ENCODE measurements at regions not wholly inside any gene's neighbourhood (a gene's known extent, or its start where the extent isn't known, plus 50 kb on each side); places are given as distances from the start of the nearest gene placed in this dataset.

DNA sequence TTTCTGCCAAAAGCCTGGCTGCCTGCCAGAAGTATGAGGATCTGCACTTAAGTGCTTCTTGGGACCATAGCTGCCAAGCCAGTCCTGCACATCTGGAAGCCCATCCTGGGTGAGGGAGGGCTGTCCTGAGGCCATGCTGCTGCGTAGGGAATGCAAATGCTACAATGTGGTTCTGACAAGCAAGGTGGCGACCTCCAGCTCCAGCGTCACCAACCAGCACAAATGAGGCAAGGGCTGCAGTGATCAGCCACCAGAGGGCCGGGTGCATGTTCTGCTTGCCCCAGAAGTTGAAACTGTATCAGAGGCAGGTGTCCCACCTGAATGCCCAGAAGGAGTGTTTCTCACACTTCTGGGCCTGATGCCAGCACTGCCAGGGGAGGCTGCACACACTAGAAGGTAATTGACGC lies 99.1 kb upstream of the KCNQ5 start:
- WGBS, 3 donors: 51 to 65% (median 62%) methylated on average over 5 of the region's 5 CpGs
- DNase-seq: no peak
- H3K4me1 ChIP-seq (ENCODE audit: control insufficient read depth in 3 of 3, insufficient read depth in 2 of 3, low read depth in 1 of 3, low read length in 2 of 3): no peaks in the 10 kb centered on the region
- no peaks in the 10 kb centered on the region for H3K9me3 ChIP-seq (ENCODE audit: control insufficient read depth in 2 of 2, insufficient read depth in 1 of 2, low read depth in 1 of 2, low read length in 1 of 2)
- no peak overlapping the region for H3K27ac ChIP-seq (ENCODE audit: low read depth in 1 of 3, low read length in 2 of 3)
- FAIRE-seq: no peak
- no peaks in the 10 kb centered on the region for H3K27me3 ChIP-seq (ENCODE audit: control insufficient read depth in 3 of 3, insufficient read depth in 3 of 3, low read length in 3 of 3)
- H3K36me3 ChIP-seq (ENCODE audit: control insufficient read depth in 3 of 3, insufficient read depth in 2 of 3, low read depth in 1 of 3, low read length in 3 of 3): no peaks in the 10 kb centered on the region
- no peak overlapping the region for H3K4me3 ChIP-seq (ENCODE audit: low read depth in 1 of 3, low read length in 3 of 3)

DNA sequence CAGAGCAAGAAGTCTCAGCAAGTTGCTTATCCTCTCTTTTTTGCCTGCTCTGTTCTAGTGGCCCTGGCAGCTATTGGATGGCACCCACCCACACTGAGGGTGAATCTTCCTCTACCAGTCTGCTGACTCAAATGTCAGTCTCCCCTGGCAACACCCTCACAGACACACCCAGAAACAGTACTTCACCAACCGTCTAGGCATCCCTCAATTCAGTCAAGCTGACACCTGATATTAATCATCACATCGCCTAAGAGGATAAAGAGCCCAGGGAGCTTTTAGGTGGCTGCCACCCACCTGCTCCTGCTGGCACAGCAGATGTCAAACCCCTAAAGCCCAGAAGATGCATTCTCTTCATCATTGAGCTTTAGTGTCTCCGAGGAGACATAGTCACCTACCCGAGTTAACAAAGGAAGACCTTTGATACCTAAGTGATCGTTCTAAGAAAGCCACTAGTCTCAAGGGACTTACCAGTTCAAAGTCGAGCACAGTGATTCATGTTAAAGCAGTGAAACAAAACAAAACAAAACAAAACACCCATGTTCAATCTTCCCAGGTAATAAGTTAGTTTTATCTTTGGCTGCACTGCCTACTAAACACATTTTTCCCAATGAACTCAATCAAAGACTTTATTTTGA lies 97.7 kb upstream of the KCNQ5 start:
- DNase-seq: no peak
- FAIRE-seq: no peak
- Histone ChIP-seq H3K27me3 (ENCODE audit: control insufficient read depth in 3 of 3, insufficient read depth in 3 of 3, low read length in 3 of 3) (no peaks in the 10 kb centered on the region), H3K27ac (ENCODE audit: low read depth in 1 of 3, low read length in 2 of 3) (no peak overlapping the region), H3K4me1 (ENCODE audit: control insufficient read depth in 3 of 3, insufficient read depth in 2 of 3, low read depth in 1 of 3, low read length in 2 of 3) (no peaks in the 10 kb centered on the region), H3K9me3 (ENCODE audit: control insufficient read depth in 2 of 2, insufficient read depth in 1 of 2, low read depth in 1 of 2, low read length in 1 of 2) (no peaks in the 10 kb centered on the region), H3K36me3 (ENCODE audit: control insufficient read depth in 3 of 3, insufficient read depth in 2 of 3, low read depth in 1 of 3, low read length in 3 of 3) (no peaks in the 10 kb centered on the region), H3K4me3 (ENCODE audit: low read depth in 1 of 3, low read length in 3 of 3) (no peak overlapping the region)
- WGBS, 3 donors: 40 to 64% (median 55%) methylated on average over 6 of the region's 6 CpGs

GRCh38 chr6:72525821-72526510 lies 95.9 kb upstream of the KCNQ5 start:
- no peak for DNase-seq
- no peaks in the 10 kb centered on the region for H3K4me1 ChIP-seq (ENCODE audit: control insufficient read depth in 3 of 3, insufficient read depth in 2 of 3, low read depth in 1 of 3, low read length in 2 of 3)
- H3K4me3 ChIP-seq (ENCODE audit: low read depth in 1 of 3, low read length in 3 of 3): no peak overlapping the region
- H3K36me3 ChIP-seq (ENCODE audit: control insufficient read depth in 3 of 3, insufficient read depth in 2 of 3, low read depth in 1 of 3, low read length in 3 of 3): no peaks in the 10 kb centered on the region
- H3K27me3 ChIP-seq (ENCODE audit: control insufficient read depth in 3 of 3, insufficient read depth in 3 of 3, low read length in 3 of 3): no peaks in the 10 kb centered on the region
- no peak for FAIRE-seq
- no peaks in the 10 kb centered on the region for H3K9me3 ChIP-seq (ENCODE audit: control insufficient read depth in 2 of 2, insufficient read depth in 1 of 2, low read depth in 1 of 2, low read length in 1 of 2)
- H3K27ac ChIP-seq (ENCODE audit: low read depth in 1 of 3, low read length in 2 of 3): no peak overlapping the region
- 70 to 95% (median 77%) methylated on average over 1 of the region's 1 CpG for WGBS, 3 donors

- H3K4me3 ChIP-seq (ENCODE audit: low read depth in 1 of 3, low read length in 3 of 3): no peak overlapping the region
- no peak for DNase-seq
Observed at GRCh38 chr6:72530152-72530551, 91.7 kb upstream of the KCNQ5 start.

DNA sequence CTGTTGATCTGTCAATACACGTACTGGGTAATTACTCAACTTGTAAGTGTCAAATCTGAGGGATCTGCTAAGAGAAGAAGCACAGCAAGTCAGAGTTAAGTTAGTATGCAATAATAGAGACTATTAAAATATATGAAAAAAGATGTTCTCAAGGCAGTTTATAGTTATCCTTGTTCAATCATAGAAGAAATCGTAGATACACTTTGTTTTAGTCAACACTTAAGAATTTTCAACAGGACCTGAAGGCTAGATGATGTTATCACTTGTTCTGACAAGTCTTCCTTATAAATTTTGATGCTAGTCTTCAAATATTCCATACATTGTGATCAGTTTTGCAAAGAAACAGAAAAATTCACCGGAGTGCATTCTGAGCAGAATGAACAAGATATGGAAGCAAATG lies 91.1 kb upstream of the KCNQ5 start:
- no peak for DNase-seq
- WGBS, 3 donors: 60 to 74% (median 61%) methylated on average over 3 of the region's 3 CpGs
- Histone ChIP-seq H3K9me3 (ENCODE audit: control insufficient read depth in 2 of 2, insufficient read depth in 1 of 2, low read depth in 1 of 2, low read length in 1 of 2) (no peaks in the 10 kb centered on the region), H3K4me1 (ENCODE audit: control insufficient read depth in 3 of 3, insufficient read depth in 2 of 3, low read depth in 1 of 3, low read length in 2 of 3) (no peaks in the 10 kb centered on the region), H3K27ac (ENCODE audit: low read depth in 1 of 3, low read length in 2 of 3) (no peak overlapping the region), H3K27me3 (ENCODE audit: control insufficient read depth in 3 of 3, insufficient read depth in 3 of 3, low read length in 3 of 3) (no peaks in the 10 kb centered on the region), H3K4me3 (ENCODE audit: low read depth in 1 of 3, low read length in 3 of 3) (no peak overlapping the region), H3K36me3 (ENCODE audit: control insufficient read depth in 3 of 3, insufficient read depth in 2 of 3, low read depth in 1 of 3, low read length in 3 of 3) (no peaks in the 10 kb centered on the region)
- no peak for FAIRE-seq

More at GRCh38 chr6:72530152-72530551, 91.7 kb upstream of the KCNQ5 start:
- Histone ChIP-seq H3K27me3 (ENCODE audit: control insufficient read depth in 3 of 3, insufficient read depth in 3 of 3, low read length in 3 of 3) (no peaks in the 10 kb centered on the region), H3K27ac (ENCODE audit: low read depth in 1 of 3, low read length in 2 of 3) (no peak overlapping the region), H3K36me3 (ENCODE audit: control insufficient read depth in 3 of 3, insufficient read depth in 2 of 3, low read depth in 1 of 3, low read length in 3 of 3) (no peaks in the 10 kb centered on the region), H3K4me1 (ENCODE audit: control insufficient read depth in 3 of 3, insufficient read depth in 2 of 3, low read depth in 1 of 3, low read length in 2 of 3) (no peaks in the 10 kb centered on the region), H3K9me3 (ENCODE audit: control insufficient read depth in 2 of 2, insufficient read depth in 1 of 2, low read depth in 1 of 2, low read length in 1 of 2) (no peaks in the 10 kb centered on the region)
- FAIRE-seq: no peak
- 36 to 54% (median 48%) methylated on average over 2 of the region's 2 CpGs for WGBS, 3 donors

GRCh38 chr6:72533606-72534005 lies 88.3 kb upstream of the KCNQ5 start:
- H3K9me3 ChIP-seq (ENCODE audit: control insufficient read depth in 2 of 2, insufficient read depth in 1 of 2, low read depth in 1 of 2, low read length in 1 of 2): no peaks in the 10 kb centered on the region
- H3K36me3 ChIP-seq (ENCODE audit: control insufficient read depth in 3 of 3, insufficient read depth in 2 of 3, low read depth in 1 of 3, low read length in 3 of 3): no peaks in the 10 kb centered on the region
- no peak overlapping the region for H3K4me3 ChIP-seq (ENCODE audit: low read depth in 1 of 3, low read length in 3 of 3)
- FAIRE-seq (no peak), DNase-seq (no peak)
- no peaks in the 10 kb centered on the region for H3K27me3 ChIP-seq (ENCODE audit: control insufficient read depth in 3 of 3, insufficient read depth in 3 of 3, low read length in 3 of 3)
- H3K4me1 ChIP-seq (ENCODE audit: control insufficient read depth in 3 of 3, insufficient read depth in 2 of 3, low read depth in 1 of 3, low read length in 2 of 3): no peaks in the 10 kb centered on the region
- H3K27ac ChIP-seq (ENCODE audit: low read depth in 1 of 3, low read length in 2 of 3): no peak overlapping the region

DNA sequence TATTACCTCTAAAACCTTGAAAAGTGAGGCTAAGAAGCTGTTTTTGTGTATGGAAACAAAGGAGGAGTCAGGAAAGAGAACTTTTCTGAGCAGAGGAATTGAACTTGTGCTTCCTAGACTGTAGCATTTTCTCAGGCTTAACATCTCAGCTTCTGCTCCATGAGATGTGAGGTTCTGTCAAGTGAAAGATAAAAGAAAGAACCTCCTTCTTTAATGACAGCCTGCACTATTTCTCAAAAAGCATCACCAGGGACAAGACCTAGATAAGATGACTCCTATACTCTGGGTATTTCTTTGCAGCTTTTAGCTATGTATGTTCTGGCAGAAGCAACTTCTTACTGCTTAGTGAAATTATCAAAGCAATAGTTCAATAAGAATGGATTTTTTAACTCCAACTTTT lies 87.6 kb upstream of the KCNQ5 start:
- Histone ChIP-seq H3K4me3 (ENCODE audit: low read depth in 1 of 3, low read length in 3 of 3) (no peak overlapping the region), H3K9me3 (ENCODE audit: control insufficient read depth in 2 of 2, insufficient read depth in 1 of 2, low read depth in 1 of 2, low read length in 1 of 2) (no peaks in the 10 kb centered on the region), H3K27me3 (ENCODE audit: control insufficient read depth in 3 of 3, insufficient read depth in 3 of 3, low read length in 3 of 3) (no peaks in the 10 kb centered on the region), H3K36me3 (ENCODE audit: control insufficient read depth in 3 of 3, insufficient read depth in 2 of 3, low read depth in 1 of 3, low read length in 3 of 3) (no peaks in the 10 kb centered on the region), H3K4me1 (ENCODE audit: control insufficient read depth in 3 of 3, insufficient read depth in 2 of 3, low read depth in 1 of 3, low read length in 2 of 3) (no peaks in the 10 kb centered on the region), H3K27ac (ENCODE audit: low read depth in 1 of 3, low read length in 2 of 3) (no peak overlapping the region)
- no peak for FAIRE-seq
- DNase-seq: no peak

- H3K27me3 ChIP-seq (ENCODE audit: control insufficient read depth in 3 of 3, insufficient read depth in 3 of 3, low read length in 3 of 3): no peaks in the 10 kb centered on the region
- no peak overlapping the region for H3K4me3 ChIP-seq (ENCODE audit: low read depth in 1 of 3, low read length in 3 of 3)
- H3K27ac ChIP-seq (ENCODE audit: low read depth in 1 of 3, low read length in 2 of 3): no peak overlapping the region
- no peaks in the 10 kb centered on the region for H3K36me3 ChIP-seq (ENCODE audit: control insufficient read depth in 3 of 3, insufficient read depth in 2 of 3, low read depth in 1 of 3, low read length in 3 of 3)
- DNase-seq (no peak), FAIRE-seq (no peak)
- no peaks in the 10 kb centered on the region for H3K9me3 ChIP-seq (ENCODE audit: control insufficient read depth in 2 of 2, insufficient read depth in 1 of 2, low read depth in 1 of 2, low read length in 1 of 2)
- no peaks in the 10 kb centered on the region for H3K4me1 ChIP-seq (ENCODE audit: control insufficient read depth in 3 of 3, insufficient read depth in 2 of 3, low read depth in 1 of 3, low read length in 2 of 3)
- WGBS, 3 donors: 16 to 32% (median 29%) methylated on average over 3 of the region's 3 CpGs
Observed at GRCh38 chr6:72535124-72535523, 86.7 kb upstream of the KCNQ5 start.

DNA sequence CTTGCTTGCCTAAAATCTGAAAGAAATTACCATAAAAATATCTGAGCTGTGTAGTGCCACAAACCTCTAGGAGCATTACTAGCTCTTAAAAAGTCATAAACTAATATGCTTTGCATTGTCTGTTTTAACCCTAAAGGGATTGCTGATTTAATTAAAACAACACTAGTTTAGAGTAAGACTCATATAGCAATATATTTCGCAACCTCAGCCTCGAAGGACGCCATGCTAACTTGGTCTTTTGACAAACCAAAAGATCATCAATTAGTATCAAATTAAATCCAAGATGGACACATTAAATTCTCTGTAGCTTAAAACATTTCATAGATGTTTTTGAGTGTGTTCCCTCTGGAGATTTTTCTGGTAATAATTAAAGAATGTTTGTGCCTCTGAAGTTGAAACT lies 74.8 kb upstream of the KCNQ5 start:
- Histone ChIP-seq H3K9me3 (ENCODE audit: control insufficient read depth in 2 of 2, insufficient read depth in 1 of 2, low read depth in 1 of 2, low read length in 1 of 2) (peaks cover 0 to 13% of the 10 kb centered on the region in 2 donors), H3K27me3 (ENCODE audit: control insufficient read depth in 3 of 3, insufficient read depth in 3 of 3, low read length in 3 of 3) (no peaks in the 10 kb centered on the region), H3K36me3 (ENCODE audit: control insufficient read depth in 3 of 3, insufficient read depth in 2 of 3, low read depth in 1 of 3, low read length in 3 of 3) (no peaks in the 10 kb centered on the region), H3K4me3 (ENCODE audit: low read depth in 1 of 3, low read length in 3 of 3) (no peak overlapping the region), H3K4me1 (ENCODE audit: control insufficient read depth in 3 of 3, insufficient read depth in 2 of 3, low read depth in 1 of 3, low read length in 2 of 3) (no peaks in the 10 kb centered on the region), H3K27ac (ENCODE audit: low read depth in 1 of 3, low read length in 2 of 3) (no peak overlapping the region)
- FAIRE-seq (no peak), DNase-seq (no peak)
- WGBS, 3 donors: 89 to 93% (median 93%) methylated on average over 3 of the region's 3 CpGs
